ENCODE measurements at regions not wholly inside any gene's neighbourhood (a gene's known extent, or its start where the extent isn't known, plus 50 kb on each side); places are given as distances from the start of the nearest gene placed in this dataset.
"Not testable (repeated sequence)": the region's sequence is repeated elsewhere in the genome, so short reads cannot be mapped to it uniquely, and the experiment has no call there.

DNA sequence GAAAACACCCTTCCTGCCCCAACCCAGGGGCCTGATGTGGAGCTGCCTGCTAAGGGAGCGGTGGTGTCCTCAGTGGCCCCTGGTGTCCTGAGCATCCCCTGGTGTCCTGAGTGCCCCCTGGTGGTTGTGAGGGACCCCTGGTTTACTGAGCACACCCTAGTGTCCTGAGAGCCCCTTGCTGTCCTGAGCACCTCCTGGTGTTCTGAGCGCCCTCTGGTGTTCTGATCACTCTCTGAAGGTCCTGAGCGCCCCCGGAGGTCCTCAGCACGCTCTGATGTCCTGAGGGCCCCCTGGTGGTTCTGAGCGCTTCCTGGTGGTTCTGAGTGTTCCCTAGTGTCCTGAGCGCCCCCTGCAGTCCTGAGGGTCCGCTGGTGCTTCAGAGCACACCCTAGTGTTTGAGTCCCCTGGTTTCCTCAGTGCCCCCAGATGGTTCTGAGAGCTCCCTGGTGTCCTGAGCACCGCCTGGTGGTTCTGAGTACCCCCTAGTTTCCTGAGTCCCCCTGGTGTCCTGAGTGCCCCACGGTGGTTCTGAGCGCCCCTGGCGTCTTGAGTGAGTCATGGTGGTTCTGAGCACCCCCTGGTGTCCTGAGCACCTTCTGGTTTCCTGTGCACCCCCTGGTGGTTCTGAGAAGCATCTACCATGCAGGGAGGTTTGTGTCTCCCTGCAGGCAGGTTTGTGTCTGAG, 1004.2 kb downstream of the TMEM121 start:
- peaks cover 5% of the 10 kb centered on the region for H3K4me1 Mint-ChIP-seq (ENCODE audit: low read depth)
- ATAC-seq, result peak; percentile 69
- peaks cover 33% of the 10 kb centered on the region for H3K27me3 Mint-ChIP-seq (ENCODE audit: low read depth)
- CTCF ChIA-PET, result interaction anchor here (0.6 to 16.1 kb wide), 24 partner anchors 8 to 252 kb away, joined by 3 to 240 read pairs (median 5); no protein-coding TSS in a partner anchor
- peaks cover 10% of the 10 kb centered on the region for H3K9me3 Mint-ChIP-seq (ENCODE audit: insufficient read depth)
- DNase-seq, result peak; percentile 43
- no peaks in the 10 kb centered on the region for H3K36me3 Mint-ChIP-seq (ENCODE audit: low read depth)
- no peak overlapping the region for H3K27ac Mint-ChIP-seq
- H3K4me3 Mint-ChIP-seq, result no peak overlapping the region
- POLR2A ChIA-PET, result interaction anchor here (0.7 kb wide), 1 partner anchor 28 kb away, joined by 3 read pairs; no protein-coding TSS in a partner anchor

DNA sequence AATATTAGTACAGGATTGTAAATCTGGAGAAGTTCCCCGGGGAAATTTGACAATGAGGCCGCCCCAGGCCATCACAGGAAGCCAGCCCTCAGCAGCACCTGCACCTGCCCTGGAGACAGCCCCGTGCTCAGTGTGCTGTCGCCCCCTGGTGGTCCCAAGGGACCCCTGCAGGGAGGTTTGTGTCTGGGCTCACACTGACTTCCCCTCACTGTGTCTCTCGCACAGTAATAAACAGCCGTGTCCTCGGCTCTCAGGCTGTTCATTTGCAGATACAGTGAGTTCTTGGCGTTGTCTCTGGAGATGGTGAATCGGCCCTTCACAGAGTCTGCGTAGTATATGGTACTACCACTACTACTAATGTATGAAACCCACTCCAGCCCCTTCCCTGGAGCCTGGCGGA, 1011.2 kb downstream of the TMEM121 start:
- peaks cover 14% of the 10 kb centered on the region for H3K4me1 Mint-ChIP-seq (ENCODE audit: low read depth)
- H3K4me3 Mint-ChIP-seq; H3K36me3 Mint-ChIP-seq (ENCODE audit: low read depth); H3K9me3 Mint-ChIP-seq (ENCODE audit: insufficient read depth); POLR2A ChIA-PET: not testable (repeated sequence)
- H3K27me3 Mint-ChIP-seq (ENCODE audit: low read depth), result peaks cover 42% of the 10 kb centered on the region
- H3K27ac Mint-ChIP-seq, result peak overlapping the region; percentile 23
- ATAC-seq (peak; percentile 63), DNase-seq (peak; percentile 83)
- CTCF ChIA-PET, result interaction anchor here (0.7 to 1.6 kb wide), 4 partner anchors 16 to 421 kb away, joined by 3 to 7 read pairs (median 4); no protein-coding TSS in a partner anchor

DNA sequence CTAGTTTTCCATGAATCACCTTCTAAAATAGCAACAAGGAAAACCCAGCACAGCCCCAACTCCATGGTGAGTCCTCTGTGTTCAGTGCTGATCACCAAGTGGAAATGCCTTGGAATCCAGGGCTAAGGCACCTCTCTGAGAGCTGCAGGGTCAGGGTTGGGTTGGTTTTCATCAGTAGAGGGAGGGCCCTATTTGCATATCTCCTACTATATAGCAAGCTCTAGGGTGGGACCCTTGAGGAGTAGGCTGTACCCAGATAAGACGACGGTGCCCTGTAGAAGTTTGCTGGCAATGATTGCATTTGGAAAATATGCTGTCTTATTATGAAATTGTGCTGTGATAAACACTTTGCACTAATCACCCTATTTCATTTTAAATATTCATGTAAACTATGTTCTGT, 1011.8 kb downstream of the TMEM121 start:
- Mint-ChIP-seq H3K9me3 (ENCODE audit: insufficient read depth) (no peaks in the 10 kb centered on the region), H3K4me3 (no peak overlapping the region), H3K36me3 (ENCODE audit: low read depth) (no peaks in the 10 kb centered on the region), H3K4me1 (ENCODE audit: low read depth) (peaks cover 14% of the 10 kb centered on the region), H3K27me3 (ENCODE audit: low read depth) (peaks cover 39% of the 10 kb centered on the region), H3K27ac (no peak overlapping the region)
- ATAC-seq, result no peak
- ChIA-PET POLR2A (no interaction called here), CTCF (interaction anchor here (0.7 to 2.0 kb wide), 8 partner anchors 13 to 422 kb away, joined by 3 to 10 read pairs (median 4); no protein-coding TSS in a partner anchor)
- no peak for DNase-seq

DNA sequence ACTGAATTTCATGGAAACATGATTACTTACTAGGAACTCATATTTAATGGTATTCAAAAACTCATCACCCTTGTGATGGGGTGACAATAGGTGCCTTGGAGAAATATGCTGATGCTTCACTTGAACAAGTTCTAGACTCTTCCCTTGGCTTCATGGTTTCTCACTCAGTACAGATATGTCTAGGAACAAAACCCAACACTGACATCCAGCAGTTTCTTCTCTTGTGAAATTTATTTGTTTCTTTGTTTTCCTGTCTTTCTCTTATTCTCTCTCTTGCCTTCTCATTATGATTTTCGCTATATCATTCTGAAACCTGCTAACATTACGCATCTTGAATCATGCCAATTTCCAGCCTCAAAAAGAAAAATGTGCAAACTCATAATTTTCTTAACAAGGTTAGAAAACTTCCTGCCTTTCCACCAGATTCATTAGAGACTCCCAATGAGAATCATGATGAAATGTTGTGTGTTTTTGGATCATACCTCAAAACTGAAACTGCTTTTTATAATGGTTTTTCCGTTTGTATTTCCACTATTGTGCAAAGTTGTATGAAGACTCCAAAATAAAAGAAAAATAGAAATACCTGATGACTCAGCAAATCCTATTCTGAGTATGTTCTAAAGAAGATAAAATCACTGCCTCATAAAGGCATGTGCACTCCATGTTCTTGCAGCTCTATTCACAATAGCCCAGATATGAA, 1021.5 kb downstream of the TMEM121 start:
- Mint-ChIP-seq H3K4me1 (ENCODE audit: low read depth) (no peaks in the 10 kb centered on the region), H3K4me3 (no peak overlapping the region), H3K27ac (no peak overlapping the region), H3K9me3 (ENCODE audit: insufficient read depth) (no peaks in the 10 kb centered on the region), H3K27me3 (ENCODE audit: low read depth) (peaks cover 26% of the 10 kb centered on the region), H3K36me3 (ENCODE audit: low read depth) (no peaks in the 10 kb centered on the region)
- ATAC-seq (no peak), DNase-seq (no peak)
- ChIA-PET POLR2A (no interaction called here), CTCF (no interaction called here)

- Mint-ChIP-seq H3K27ac (no peak overlapping the region), H3K27me3 (ENCODE audit: low read depth) (peaks cover 31% of the 10 kb centered on the region), H3K4me1 (ENCODE audit: low read depth) (no peaks in the 10 kb centered on the region), H3K4me3 (no peak overlapping the region), H3K36me3 (ENCODE audit: low read depth) (no peaks in the 10 kb centered on the region), H3K9me3 (ENCODE audit: insufficient read depth) (no peaks in the 10 kb centered on the region)
- DNase-seq (no peak), ATAC-seq (no peak)
- CTCF ChIA-PET, result no interaction called here
- POLR2A ChIA-PET, result no interaction called here
Observed at GRCh38 chr14:106549064-106549463, 1022.7 kb downstream of the TMEM121 start.

DNA sequence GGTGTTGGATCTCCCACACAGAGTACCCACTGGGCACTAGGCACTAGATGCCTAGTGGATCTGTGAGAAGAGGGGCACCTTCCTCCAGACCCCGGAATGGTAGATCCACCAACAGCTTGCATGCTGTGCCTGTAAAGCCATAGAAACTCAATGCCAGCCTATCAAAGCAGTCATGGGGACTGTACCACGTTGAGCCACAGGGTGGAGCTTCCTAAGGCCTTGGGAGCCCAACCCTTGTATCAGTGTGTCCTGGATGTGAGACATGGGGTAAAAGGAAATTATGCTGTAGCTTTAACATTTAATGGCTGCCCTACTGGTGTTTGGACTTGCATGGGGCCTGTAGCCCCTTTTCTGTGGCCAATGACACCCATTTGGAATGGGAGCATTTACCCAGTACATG, 1024.9 kb downstream of the TMEM121 start:
- Mint-ChIP-seq H3K4me3 (no peak overlapping the region), H3K27ac (no peak overlapping the region), H3K9me3 (ENCODE audit: insufficient read depth) (no peaks in the 10 kb centered on the region), H3K36me3 (ENCODE audit: low read depth) (no peaks in the 10 kb centered on the region), H3K4me1 (ENCODE audit: low read depth) (no peaks in the 10 kb centered on the region), H3K27me3 (ENCODE audit: low read depth) (peaks cover 21% of the 10 kb centered on the region)
- ChIA-PET CTCF (interaction anchor here (0.8 to 1.6 kb wide), 3 partner anchors 13 to 134 kb away, joined by 3 to 6 read pairs (median 3); no protein-coding TSS in a partner anchor), POLR2A (no interaction called here)
- no peak for ATAC-seq
- peak; percentile 32 for DNase-seq

GRCh38 chr14:106556211-106556610, 1029.8 kb downstream of the TMEM121 start:
- H3K4me3 Mint-ChIP-seq; POLR2A ChIA-PET; H3K9me3 Mint-ChIP-seq (ENCODE audit: insufficient read depth); H3K27ac Mint-ChIP-seq; DNase-seq; H3K4me1 Mint-ChIP-seq (ENCODE audit: low read depth); ATAC-seq; H3K36me3 Mint-ChIP-seq (ENCODE audit: low read depth): not testable (repeated sequence)
- CTCF ChIA-PET, result interaction anchor here (1.0 to 2.5 kb wide), 9 partner anchors 12 to 139 kb away, joined by 3 to 8 read pairs (median 4); no protein-coding TSS in a partner anchor
- peaks cover 33% of the 10 kb centered on the region for H3K27me3 Mint-ChIP-seq (ENCODE audit: low read depth)

GRCh38 chr14:106556665-106557289, 1030.4 kb downstream of the TMEM121 start:
- peaks cover 29% of the 10 kb centered on the region for H3K27me3 Mint-ChIP-seq (ENCODE audit: low read depth)
- H3K27ac Mint-ChIP-seq, result no peak overlapping the region
- DNase-seq (peak; percentile 80), ATAC-seq (peak; percentile 44)
- H3K36me3 Mint-ChIP-seq (ENCODE audit: low read depth), result no peaks in the 10 kb centered on the region
- H3K4me1 Mint-ChIP-seq (ENCODE audit: low read depth), result no peaks in the 10 kb centered on the region
- no peaks in the 10 kb centered on the region for H3K9me3 Mint-ChIP-seq (ENCODE audit: insufficient read depth)
- CTCF ChIA-PET, result interaction anchor here (0.9 to 2.8 kb wide), 14 partner anchors 10 to 139 kb away, joined by 3 to 10 read pairs (median 4); no protein-coding TSS in a partner anchor
- no peak overlapping the region for H3K4me3 Mint-ChIP-seq
- POLR2A ChIA-PET, result interaction anchor here (0.6 kb wide), 1 partner anchor 68 kb away, joined by 3 read pairs; no protein-coding TSS in a partner anchor

GRCh38 chr14:106562451-106562850, 1036.1 kb downstream of the TMEM121 start:
- Mint-ChIP-seq H3K27me3 (ENCODE audit: low read depth) (peaks cover 38% of the 10 kb centered on the region), H3K9me3 (ENCODE audit: insufficient read depth) (no peaks in the 10 kb centered on the region), H3K27ac (no peak overlapping the region), H3K4me3 (no peak overlapping the region), H3K4me1 (ENCODE audit: low read depth) (no peaks in the 10 kb centered on the region), H3K36me3 (ENCODE audit: low read depth) (no peaks in the 10 kb centered on the region)
- no peak for ATAC-seq
- ChIA-PET CTCF (interaction anchor here (0.8 to 6.4 kb wide), 5 partner anchors 24 to 145 kb away, joined by 3 to 29 read pairs (median 3); no protein-coding TSS in a partner anchor), POLR2A (no interaction called here)
- DNase-seq, result no peak

GRCh38 chr14:106564058-106564643, 1037.8 kb downstream of the TMEM121 start:
- no peaks in the 10 kb centered on the region for H3K9me3 Mint-ChIP-seq (ENCODE audit: insufficient read depth)
- no peaks in the 10 kb centered on the region for H3K4me1 Mint-ChIP-seq (ENCODE audit: low read depth)
- no peak overlapping the region for H3K27ac Mint-ChIP-seq
- ATAC-seq (peak; percentile 77), DNase-seq (peak; percentile 79)
- peaks cover 35% of the 10 kb centered on the region for H3K27me3 Mint-ChIP-seq (ENCODE audit: low read depth)
- ChIA-PET CTCF (interaction anchor here (0.6 to 6.4 kb wide), 33 partner anchors 9 to 190 kb away, joined by 3 to 29 read pairs (median 5); no protein-coding TSS in a partner anchor), POLR2A (no interaction called here)
- no peaks in the 10 kb centered on the region for H3K36me3 Mint-ChIP-seq (ENCODE audit: low read depth)
- H3K4me3 Mint-ChIP-seq, result no peak overlapping the region

- no peak for ATAC-seq
- POLR2A ChIA-PET, result no interaction called here
- peaks cover 12% of the 10 kb centered on the region for H3K27me3 Mint-ChIP-seq (ENCODE audit: low read depth)
- no peak for DNase-seq
- H3K36me3 Mint-ChIP-seq (ENCODE audit: low read depth), result no peaks in the 10 kb centered on the region
- H3K27ac Mint-ChIP-seq, result no peak overlapping the region
- H3K9me3 Mint-ChIP-seq (ENCODE audit: insufficient read depth), result no peaks in the 10 kb centered on the region
- no peak overlapping the region for H3K4me3 Mint-ChIP-seq
- CTCF ChIA-PET, result no interaction called here
- H3K4me1 Mint-ChIP-seq (ENCODE audit: low read depth), result no peaks in the 10 kb centered on the region
Observed at GRCh38 chr14:106578481-106578880, 1052.1 kb downstream of the TMEM121 start.

Measured in activated CD8-positive, alpha-beta T cell treated with anti-CD3 and anti-CD28 coated beads, Interleukin-2, amount 10 ng/mL, durations not matched to agents 7 days and 5 days (primary cell).